BLaER1 (cell line): ENCODE measurements at regions not wholly inside any gene's neighbourhood (a gene's known extent, or its start where the extent isn't known, plus 50 kb on each side); places are given as distances from the start of the nearest gene placed in this dataset.

Experiments used
- H3K27ac ChIP-seq: shearing (Covaris generic); formaldehyde crosslinking; 2 replicates; pipeline ENCODE4 v1.8.1; 2022
- H3K27me3 ChIP-seq: shearing (Covaris generic); formaldehyde crosslinking; 2 replicates; pipeline ENCODE4 v1.8.1; 2022
- H3K36me3 ChIP-seq: shearing (Covaris generic); formaldehyde crosslinking; 2 replicates; pipeline ENCODE4 v1.8.1; 2022
- H3K4me1 ChIP-seq: shearing (Covaris generic); formaldehyde crosslinking; 2 replicates; pipeline ENCODE4 v1.8.1; 2022
- H3K4me2 ChIP-seq: shearing (Covaris generic); formaldehyde crosslinking; 2 replicates; pipeline ENCODE4 v1.8.1; 2022
- H3K4me3 ChIP-seq: shearing (Covaris generic); formaldehyde crosslinking; 2 replicates; pipeline ENCODE4 v1.8.1; 2022
- H3K9ac ChIP-seq: shearing (Covaris generic); formaldehyde crosslinking; 2 replicates; pipeline ENCODE4 v1.8.1; 2022
- H3K9me3 ChIP-seq: shearing (Covaris generic); formaldehyde crosslinking; 2 replicates; pipeline ENCODE4 v1.8.1; 2022
- H4K20me1 ChIP-seq: shearing (Covaris generic); formaldehyde crosslinking; 2 replicates; pipeline ENCODE4 v1.8.1; 2022
- Cebpa-rat ChIP-seq: shearing (Covaris generic); IDR thresholded peaks from 2 replicates; pipeline ENCODE4 v1.8.1; 2022

DNA sequence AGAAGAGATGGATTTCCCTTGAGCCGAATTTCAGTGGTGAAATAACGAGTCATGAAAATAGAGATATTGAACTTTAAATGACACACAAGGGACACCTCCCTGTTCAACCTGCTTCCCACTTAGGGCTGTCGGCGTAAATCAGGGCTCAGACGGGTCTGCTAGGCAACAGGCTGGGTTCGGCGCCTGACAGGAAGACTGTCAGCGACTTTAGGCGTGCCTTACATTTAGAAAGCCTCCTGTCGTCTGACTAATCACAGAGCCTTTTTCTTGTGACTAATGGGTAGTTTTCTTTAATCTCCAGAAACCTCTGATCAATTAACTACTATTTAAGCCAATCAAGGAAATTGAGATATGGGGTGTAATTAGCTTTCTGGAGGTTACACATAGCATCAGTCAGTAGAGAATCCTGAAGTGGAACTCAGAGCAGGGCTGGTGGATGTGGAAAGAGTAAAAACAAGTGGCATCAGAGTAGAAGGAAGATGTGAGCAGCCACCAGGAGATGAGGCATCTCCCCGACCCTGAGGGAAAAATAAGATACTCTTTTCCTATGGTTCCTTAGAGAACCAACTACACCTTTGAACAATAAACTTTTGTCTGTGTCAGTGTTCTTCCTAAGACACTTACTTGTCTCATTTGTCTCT lies 86.2 kb upstream of the HS3ST1 start:
- H3K4me3 ChIP-seq, result no peak overlapping the region
- H4K20me1 ChIP-seq, result no peaks in the 10 kb centered on the region
- H3K9ac ChIP-seq, result no peak overlapping the region
- H3K27ac ChIP-seq, result no peak overlapping the region
- TF ChIP-seq Cebpa-rat, result no peak
- no peak overlapping the region for H3K4me2 ChIP-seq
- H3K9me3 ChIP-seq, result no peaks in the 10 kb centered on the region
- no peaks in the 10 kb centered on the region for H3K4me1 ChIP-seq
- H3K36me3 ChIP-seq, result no peaks in the 10 kb centered on the region
- H3K27me3 ChIP-seq, result no peaks in the 10 kb centered on the region

- Histone ChIP-seq H3K9ac (no peak overlapping the region), H3K36me3 (no peaks in the 10 kb centered on the region), H3K27me3 (no peaks in the 10 kb centered on the region), H4K20me1 (no peaks in the 10 kb centered on the region), H3K27ac (no peak overlapping the region), H3K4me2 (no peak overlapping the region), H3K9me3 (no peaks in the 10 kb centered on the region), H3K4me1 (no peaks in the 10 kb centered on the region), H3K4me3 (no peak overlapping the region)
- no peak for TF ChIP-seq Cebpa-rat
Measured at GRCh38 chr4:11514003-11514402, 85.3 kb upstream of the HS3ST1 start.

DNA sequence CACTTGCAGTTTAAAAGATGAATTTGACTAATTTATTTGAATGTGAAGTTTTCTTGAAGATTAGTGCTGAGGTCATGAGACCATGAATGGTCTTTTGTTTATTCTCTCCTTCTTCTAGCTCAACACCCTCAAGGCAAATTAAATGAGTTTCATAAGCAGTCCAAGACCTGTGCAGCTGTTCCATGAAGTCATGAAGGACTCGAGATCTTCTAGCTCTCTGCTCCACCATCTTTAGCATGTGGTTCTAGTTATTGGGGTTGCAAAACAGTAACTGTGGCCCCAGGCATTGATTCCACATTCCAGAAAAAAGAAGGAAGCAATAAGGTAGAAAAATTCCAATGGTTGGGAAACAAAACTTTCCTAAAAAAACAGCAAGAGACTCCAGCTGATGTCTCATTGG lies 84.2 kb upstream of the HS3ST1 start:
- H4K20me1 ChIP-seq, result no peaks in the 10 kb centered on the region
- no peak for TF ChIP-seq Cebpa-rat
- H3K9me3 ChIP-seq, result no peaks in the 10 kb centered on the region
- no peak overlapping the region for H3K27ac ChIP-seq
- no peaks in the 10 kb centered on the region for H3K4me1 ChIP-seq
- H3K9ac ChIP-seq, result no peak overlapping the region
- H3K4me3 ChIP-seq, result no peak overlapping the region
- H3K4me2 ChIP-seq, result no peak overlapping the region
- no peaks in the 10 kb centered on the region for H3K27me3 ChIP-seq
- no peaks in the 10 kb centered on the region for H3K36me3 ChIP-seq

DNA sequence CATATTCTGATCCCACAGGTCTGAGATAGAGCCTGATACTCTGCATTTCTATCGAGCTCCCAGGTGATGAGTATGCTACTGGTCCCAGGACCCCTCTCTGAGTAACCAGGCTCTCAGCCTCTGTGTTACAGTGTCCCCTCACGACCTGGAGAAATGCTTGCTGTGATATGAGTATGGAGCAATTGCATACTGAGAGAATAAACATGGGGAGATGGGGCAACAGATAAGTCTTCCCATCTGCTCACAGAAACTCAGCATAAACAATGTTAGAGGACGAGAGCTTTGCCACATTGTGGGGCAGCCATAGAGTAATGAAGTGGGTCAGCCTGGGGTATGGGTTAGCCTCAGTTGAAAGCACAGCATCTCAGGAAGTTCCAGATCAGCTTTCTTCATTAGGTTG lies 82.6 kb upstream of the HS3ST1 start:
- Histone ChIP-seq H3K4me2 (no peak overlapping the region), H3K4me3 (no peak overlapping the region), H3K27ac (no peak overlapping the region), H3K27me3 (no peaks in the 10 kb centered on the region), H3K36me3 (no peaks in the 10 kb centered on the region), H3K9me3 (no peaks in the 10 kb centered on the region), H3K9ac (no peak overlapping the region), H4K20me1 (no peaks in the 10 kb centered on the region), H3K4me1 (no peaks in the 10 kb centered on the region)
- TF ChIP-seq Cebpa-rat, result no peak

DNA sequence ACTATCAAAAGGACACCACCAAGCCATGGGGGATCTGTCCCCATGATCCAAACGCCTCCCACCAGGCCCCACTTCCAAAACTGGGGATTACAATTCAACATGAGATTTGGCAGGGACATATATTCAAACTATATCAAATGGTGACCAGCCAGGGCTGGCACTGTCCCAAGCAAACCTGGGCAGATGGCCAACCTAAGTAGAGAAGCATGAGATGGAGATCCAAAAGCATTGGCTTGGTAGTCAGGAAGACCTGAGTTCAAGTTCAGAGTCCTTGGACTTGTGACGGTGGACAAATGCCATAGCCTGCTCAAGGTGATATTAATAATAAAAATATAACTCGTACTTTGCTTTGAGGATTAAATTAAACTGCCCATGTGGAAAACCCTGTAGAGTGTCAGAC lies 79.2 kb upstream of the HS3ST1 start:
- H3K36me3 ChIP-seq, result no peaks in the 10 kb centered on the region
- H3K27me3 ChIP-seq, result no peaks in the 10 kb centered on the region
- H3K4me3 ChIP-seq, result no peak overlapping the region
- no peak for TF ChIP-seq Cebpa-rat
- H3K27ac ChIP-seq, result no peak overlapping the region
- no peaks in the 10 kb centered on the region for H3K4me1 ChIP-seq
- no peaks in the 10 kb centered on the region for H4K20me1 ChIP-seq
- no peaks in the 10 kb centered on the region for H3K9me3 ChIP-seq
- H3K9ac ChIP-seq, result no peak overlapping the region
- no peak overlapping the region for H3K4me2 ChIP-seq

DNA sequence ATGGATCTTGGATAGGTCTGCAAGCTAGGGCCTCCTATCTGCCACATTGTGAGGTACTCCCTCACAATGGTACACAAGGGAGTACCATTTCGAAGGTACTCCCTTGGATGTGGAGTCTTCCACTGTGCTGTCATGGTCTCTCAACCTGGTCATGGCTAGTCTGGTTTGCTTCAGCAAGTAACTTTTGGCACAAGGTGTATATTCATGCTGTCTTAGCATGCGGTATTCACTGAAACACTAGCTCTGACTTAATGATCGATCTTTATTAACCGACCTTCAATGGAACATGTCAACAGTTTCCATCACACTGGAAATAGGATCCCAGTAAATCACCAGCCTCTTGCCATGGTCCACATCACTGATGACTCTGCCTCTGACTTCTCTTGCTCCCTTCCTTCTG lies 77.5 kb upstream of the HS3ST1 start:
- H3K4me1 ChIP-seq, result no peaks in the 10 kb centered on the region
- no peak overlapping the region for H3K27ac ChIP-seq
- no peak for TF ChIP-seq Cebpa-rat
- no peak overlapping the region for H3K4me2 ChIP-seq
- H3K36me3 ChIP-seq, result no peaks in the 10 kb centered on the region
- no peaks in the 10 kb centered on the region for H4K20me1 ChIP-seq
- H3K9me3 ChIP-seq, result no peaks in the 10 kb centered on the region
- H3K9ac ChIP-seq, result no peak overlapping the region
- H3K27me3 ChIP-seq, result no peaks in the 10 kb centered on the region
- H3K4me3 ChIP-seq, result no peak overlapping the region

- Histone ChIP-seq H3K27me3 (no peaks in the 10 kb centered on the region), H4K20me1 (no peaks in the 10 kb centered on the region), H3K4me1 (no peaks in the 10 kb centered on the region), H3K9ac (no peak overlapping the region), H3K36me3 (no peaks in the 10 kb centered on the region), H3K9me3 (no peaks in the 10 kb centered on the region), H3K27ac (no peak overlapping the region), H3K4me3 (no peak overlapping the region), H3K4me2 (no peak overlapping the region)
- TF ChIP-seq Cebpa-rat, result no peak
Measured at GRCh38 chr4:11505221-11505971, 76.7 kb upstream of the HS3ST1 start.

GRCh38 chr4:11503166-11503565 lies 74.5 kb upstream of the HS3ST1 start:
- H3K27ac ChIP-seq, result no peak overlapping the region
- no peaks in the 10 kb centered on the region for H4K20me1 ChIP-seq
- H3K4me3 ChIP-seq, result no peak overlapping the region
- no peaks in the 10 kb centered on the region for H3K36me3 ChIP-seq
- no peak overlapping the region for H3K4me2 ChIP-seq
- no peaks in the 10 kb centered on the region for H3K4me1 ChIP-seq
- TF ChIP-seq Cebpa-rat, result no peak
- H3K9ac ChIP-seq, result no peak overlapping the region
- H3K27me3 ChIP-seq, result no peaks in the 10 kb centered on the region
- H3K9me3 ChIP-seq, result 0 out of 2 replicates have a peak, but pooled peaks cover 2% of the 10 kb centered on the region

- H4K20me1 ChIP-seq, result no peaks in the 10 kb centered on the region
- H3K4me3 ChIP-seq, result no peak overlapping the region
- TF ChIP-seq Cebpa-rat, result no peak
- no peak overlapping the region for H3K4me2 ChIP-seq
- H3K36me3 ChIP-seq, result no peaks in the 10 kb centered on the region
- H3K27me3 ChIP-seq, result no peaks in the 10 kb centered on the region
- no peak overlapping the region for H3K27ac ChIP-seq
- peaks cover 13% of the 10 kb centered on the region for H3K4me1 ChIP-seq
- H3K9ac ChIP-seq, result no peak overlapping the region
- peaks cover 3% of the 10 kb centered on the region; the same call in 1 of the 2 replicates for H3K9me3 ChIP-seq
Measured at GRCh38 chr4:11497972-11498371, 69.3 kb upstream of the HS3ST1 start.

- Histone ChIP-seq H4K20me1 (no peaks in the 10 kb centered on the region), H3K4me1 (peaks cover 13% of the 10 kb centered on the region), H3K9me3 (peaks cover 3% of the 10 kb centered on the region; the same call in 1 of the 2 replicates), H3K27ac (no peak overlapping the region), H3K4me2 (no peak overlapping the region), H3K36me3 (no peaks in the 10 kb centered on the region), H3K27me3 (no peaks in the 10 kb centered on the region), H3K4me3 (no peak overlapping the region), H3K9ac (no peak overlapping the region)
- no peak for TF ChIP-seq Cebpa-rat
Measured at GRCh38 chr4:11497212-11497806, 68.6 kb upstream of the HS3ST1 start.
